NCI-H69 (cell line): ENCODE measurements at regions not wholly inside any gene's neighbourhood (a gene's known extent, or its start where the extent isn't known, plus 50 kb on each side); places are given as distances from the start of the nearest gene placed in this dataset.

Source experiments
- DNase-seq: peaks from one replicate; lab custom pipeline; 2025; lab: John Stamatoyannopoulos, UW

DNA sequence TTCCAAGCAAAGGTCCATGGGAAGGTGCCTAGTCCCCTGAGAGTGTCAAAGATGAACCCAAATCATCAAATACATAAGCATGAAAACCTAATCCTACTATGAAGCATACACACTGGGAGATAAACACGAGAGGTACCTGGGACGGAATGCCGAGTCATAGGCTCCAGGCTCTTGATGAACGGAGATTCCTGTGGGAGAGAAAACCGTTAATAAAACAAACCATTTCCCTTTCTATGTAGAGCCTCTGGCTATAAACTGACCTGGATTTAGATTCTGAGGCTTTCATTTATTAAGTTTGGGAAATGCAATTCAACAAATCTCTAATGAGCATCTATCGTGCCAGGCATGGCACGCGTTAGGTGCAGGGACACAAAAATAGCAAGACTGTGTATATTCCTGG lies 206.4 kb upstream of the IL12B start:
- no peak for DNase-seq

DNA sequence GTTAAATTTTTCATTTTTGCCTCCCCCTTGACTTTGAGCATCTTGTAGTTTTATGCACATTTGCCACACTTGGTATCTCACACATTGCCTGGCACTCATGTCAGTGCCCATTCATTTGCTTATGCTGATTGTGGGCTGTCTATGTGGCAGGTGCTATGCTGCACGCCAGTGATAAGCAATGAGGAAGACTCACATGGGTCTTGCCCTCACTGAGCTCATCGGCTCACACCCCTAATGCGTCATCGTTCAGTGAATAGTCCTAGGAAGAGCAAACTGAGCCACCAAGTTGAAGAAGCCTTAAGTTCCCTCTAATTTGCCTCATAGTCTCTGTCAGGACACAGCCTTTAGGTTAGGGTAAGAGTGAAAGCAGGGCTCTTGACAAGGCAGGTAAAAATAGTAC lies 209.4 kb upstream of the IL12B start:
- DNase-seq = no peak

- DNase-seq = no peak
Measured at GRCh38 chr5:159543326-159543725, 213.0 kb upstream of the IL12B start.

DNA sequence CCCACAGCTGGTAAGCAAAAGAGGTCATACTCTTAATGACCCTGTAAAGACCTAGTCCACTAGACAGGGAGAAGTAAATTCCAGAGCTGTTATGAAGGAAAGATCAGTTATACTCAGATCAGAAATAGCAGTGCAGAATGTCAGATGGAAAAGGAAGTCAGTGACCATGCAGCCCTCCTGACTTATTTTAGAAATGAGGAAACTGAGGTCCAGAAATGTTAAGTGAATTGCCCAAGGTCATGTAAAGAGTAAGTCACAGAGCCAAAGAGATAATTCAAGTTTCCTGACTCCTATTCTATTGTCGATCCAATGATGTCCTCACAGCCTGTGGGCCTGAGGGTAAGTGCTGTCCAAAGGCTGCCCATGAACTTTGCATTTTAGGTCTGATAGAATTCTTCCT lies 214.9 kb upstream of the IL12B start:
- no peak for DNase-seq

GRCh38 chr5:159547466-159548195 lies 217.3 kb upstream of the IL12B start:
- peak; percentile 21 for DNase-seq

DNA sequence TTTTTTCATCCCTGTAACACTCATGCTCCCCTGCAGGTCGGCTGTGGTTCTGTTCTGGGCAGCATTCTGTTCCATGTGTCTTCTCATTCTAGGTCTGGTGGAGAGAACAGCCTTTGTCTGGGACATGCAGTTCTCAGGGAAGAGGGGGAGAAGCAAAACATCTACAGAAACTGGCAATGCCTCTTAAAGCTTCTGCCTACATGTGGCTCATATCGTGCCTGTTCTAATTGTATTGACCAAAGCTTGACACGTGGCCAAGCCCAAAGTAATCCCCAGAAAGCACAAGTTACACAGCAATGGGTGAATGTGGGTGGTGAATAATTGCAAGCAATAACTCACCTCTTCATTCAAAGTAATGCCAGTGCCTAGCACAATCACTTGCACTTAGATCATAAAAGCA lies 218.2 kb upstream of the IL12B start:
- peak; percentile 25 for DNase-seq

- no peak for DNase-seq
Measured at GRCh38 chr5:159549046-159549445, 218.8 kb upstream of the IL12B start.

DNA sequence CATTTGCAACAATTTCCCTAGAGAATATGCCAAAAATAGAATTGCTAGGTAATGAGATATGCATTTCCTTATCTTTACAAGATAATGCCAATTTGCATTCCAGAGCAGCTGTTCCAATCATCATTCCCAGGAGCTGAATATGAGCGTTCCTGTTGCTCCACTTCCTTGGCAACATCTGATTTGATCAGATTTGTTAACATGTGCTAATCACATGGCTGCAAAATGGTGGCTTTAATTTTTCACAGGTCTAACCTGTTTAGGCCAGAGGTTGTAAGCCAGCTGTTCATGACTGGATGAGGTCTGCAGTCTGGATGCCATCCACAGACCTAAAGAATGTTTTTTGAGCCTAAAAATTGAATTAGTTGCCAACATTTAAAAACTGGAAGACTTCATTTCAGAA lies 220.7 kb upstream of the IL12B start:
- no peak for DNase-seq

- no peak for DNase-seq
Measured at GRCh38 chr5:159552751-159553150, 222.5 kb upstream of the IL12B start.

- DNase-seq = no peak
Measured at GRCh38 chr5:159553792-159554191, 223.5 kb upstream of the IL12B start.

DNA sequence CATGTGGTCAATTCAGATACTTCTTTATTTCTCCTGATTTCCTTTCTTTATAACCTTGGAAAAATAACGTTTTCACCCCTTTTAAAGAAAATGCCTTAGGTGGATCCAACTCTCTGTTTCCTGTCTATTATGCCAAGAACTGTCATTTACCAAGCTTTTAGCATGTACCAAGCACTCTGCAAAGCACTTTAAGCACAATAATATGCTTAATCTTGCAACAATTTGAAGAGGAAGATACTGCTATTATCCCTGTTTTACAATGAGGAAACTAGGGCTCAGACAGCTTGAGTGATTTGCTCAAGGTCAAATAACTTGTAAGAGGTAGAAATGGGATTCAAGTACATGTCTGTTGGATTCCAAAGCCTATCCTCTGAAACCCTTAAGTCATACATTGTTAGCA lies 224.8 kb upstream of the IL12B start:
- DNase-seq = no peak

- DNase-seq = no peak
Measured at GRCh38 chr5:159559337-159559736, 229.1 kb upstream of the IL12B start.

DNA sequence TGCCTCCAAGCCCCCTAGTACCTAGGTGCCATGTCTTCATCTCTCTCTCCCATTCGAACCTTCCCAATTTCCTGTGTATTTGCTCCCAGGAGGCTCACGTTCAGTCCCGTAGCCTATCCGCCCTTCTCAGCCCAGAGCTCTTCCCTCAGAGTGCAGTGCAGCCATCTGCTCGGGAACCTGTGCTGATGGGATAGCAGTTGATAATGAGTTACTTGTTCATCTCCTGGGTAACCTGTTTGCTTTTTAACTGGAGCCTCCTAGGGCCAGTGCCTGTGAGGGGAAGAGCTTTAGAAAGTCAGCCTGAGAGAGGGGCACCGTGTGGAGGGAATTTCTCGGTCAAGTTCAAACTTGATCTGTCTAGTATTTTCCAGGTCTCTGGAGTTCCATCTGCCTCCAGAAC lies 229.8 kb upstream of the IL12B start:
- peak; percentile 61 for DNase-seq

GRCh38 chr5:159564031-159564430 lies 233.7 kb upstream of the IL12B start:
- peak; percentile 46 for DNase-seq

DNA sequence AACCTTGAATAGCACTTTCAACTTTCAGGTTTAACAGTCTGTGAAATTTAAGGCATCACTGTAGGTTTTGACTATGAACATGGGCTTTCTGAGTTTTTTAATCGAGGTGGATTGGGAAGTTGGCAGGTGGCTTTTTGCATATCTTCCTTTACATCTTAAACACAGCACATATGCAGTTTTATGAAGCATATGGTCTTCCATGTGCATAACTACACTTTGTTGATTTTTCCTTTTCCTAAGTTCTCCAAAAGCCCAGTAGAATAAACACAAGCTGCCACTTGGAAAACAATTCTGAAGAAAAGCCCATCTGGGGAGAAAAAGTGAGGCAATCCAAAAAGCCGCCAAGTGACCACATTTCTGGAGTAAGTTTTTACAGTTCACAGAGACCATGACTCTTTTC lies 236.5 kb upstream of the IL12B start:
- peak; percentile 27 for DNase-seq

GRCh38 chr5:159567461-159567860 lies 237.2 kb upstream of the IL12B start:
- DNase-seq = no peak

- DNase-seq = peak; percentile 97
Measured at GRCh38 chr5:159571501-159572244, 241.4 kb upstream of the IL12B start.

DNA sequence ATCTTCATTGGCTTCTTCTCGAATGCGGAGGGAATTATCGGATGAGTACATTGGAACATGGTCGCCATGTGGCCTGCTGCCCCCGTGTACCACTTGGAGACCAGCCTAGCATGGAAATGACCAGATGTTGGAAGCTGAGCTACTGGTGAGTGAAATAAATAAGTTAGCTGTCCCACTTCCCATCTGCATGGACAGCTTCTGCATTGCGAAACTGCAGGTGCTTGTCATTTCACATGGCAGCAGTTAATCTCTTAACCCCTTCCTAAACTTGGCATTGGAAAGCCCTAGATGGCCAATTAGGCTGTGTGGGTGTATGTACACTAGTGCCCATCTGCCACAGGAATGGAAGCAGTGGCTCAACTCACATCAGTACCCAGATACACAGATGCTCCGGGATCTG lies 246.6 kb upstream of the IL12B start:
- DNase-seq = peak; percentile 41

DNA sequence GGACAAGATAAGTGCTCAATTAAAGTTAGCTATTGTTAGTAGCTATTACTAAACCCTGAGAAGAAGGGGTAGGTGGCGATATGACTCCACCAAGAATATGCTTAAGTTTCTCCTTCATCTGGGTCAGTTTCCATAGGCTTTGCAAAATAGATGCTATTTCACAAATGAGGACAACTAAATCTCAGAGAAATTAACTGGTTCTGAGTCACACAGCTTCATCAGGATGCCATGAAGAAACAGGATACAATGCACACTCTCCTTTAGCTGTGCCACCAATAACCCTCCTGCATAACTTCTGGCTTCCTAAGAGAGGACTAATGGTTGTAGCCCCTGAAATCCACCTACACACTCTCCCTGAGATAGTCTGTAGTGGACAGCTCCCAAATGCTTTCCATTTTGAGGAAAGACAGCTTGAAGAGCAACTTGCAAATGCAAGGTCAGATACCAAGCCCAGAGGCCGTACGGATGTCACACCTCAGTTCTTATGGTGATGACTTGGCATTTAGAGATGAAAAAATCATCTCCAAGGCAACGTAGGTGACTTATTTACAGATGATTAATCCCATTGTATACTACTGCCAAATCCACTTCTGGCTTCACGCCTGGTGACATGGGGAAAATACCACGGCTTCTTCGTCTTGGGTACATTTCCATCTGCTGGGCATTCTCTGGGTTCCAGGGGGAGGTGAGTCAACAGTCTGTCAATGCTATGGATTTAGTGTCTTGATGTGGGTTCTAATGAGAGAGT lies 251.4 kb upstream of the IL12B start:
- peak; percentile 97 for DNase-seq

- DNase-seq = peak; percentile 27
Measured at GRCh38 chr5:159582756-159583541, 252.7 kb upstream of the IL12B start.

DNA sequence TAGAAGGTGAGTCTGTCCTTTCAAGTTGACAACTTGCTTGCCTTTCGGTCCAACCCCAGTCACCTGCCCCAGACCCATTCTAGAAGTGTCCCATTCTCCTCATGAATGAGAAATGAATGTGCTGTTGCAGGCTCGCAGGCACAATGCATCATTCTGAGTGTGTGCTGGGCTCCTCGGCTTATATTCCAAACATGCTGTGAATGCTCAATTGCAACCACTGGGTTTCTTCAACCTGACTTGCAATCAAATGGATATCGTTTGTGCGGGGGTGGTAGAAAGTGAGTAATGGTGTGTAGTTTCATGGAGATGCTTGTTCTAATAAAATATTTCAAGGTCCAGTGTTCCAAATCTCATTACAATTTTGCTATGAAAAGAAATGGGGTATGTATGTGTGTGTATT lies 256.6 kb upstream of the IL12B start:
- no peak for DNase-seq

DNA sequence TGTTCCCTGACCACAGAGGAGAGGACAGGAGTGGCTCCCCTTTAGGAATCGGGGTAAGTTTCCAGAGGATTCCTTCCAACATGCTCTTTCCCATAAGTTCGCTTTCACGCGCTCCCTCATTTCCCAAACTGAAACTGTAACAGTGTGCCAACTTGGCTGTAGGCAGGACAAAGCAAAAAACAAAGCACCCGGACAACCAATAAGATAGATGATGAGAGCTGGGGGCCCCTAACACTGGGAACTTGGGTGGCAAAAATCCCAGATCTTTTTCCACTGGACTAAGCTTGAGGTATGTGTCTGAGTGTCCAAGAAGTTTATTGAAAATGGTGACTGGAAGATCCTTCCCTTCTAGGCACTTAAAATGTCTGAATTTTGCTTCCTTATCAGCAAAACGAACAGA lies 258.7 kb upstream of the IL12B start:
- DNase-seq = no peak
